KMS-11 (cell line): ENCODE measurements at regions not wholly inside any gene's neighbourhood (a gene's known extent, or its start where the extent isn't known, plus 50 kb on each side); places are given as distances from the start of the nearest gene placed in this dataset.
A peak's percentile ranks its signal among the peaks of the same experiment; 100 is the strongest.

Source experiments
- H2AFZ ChIP-seq: fragments of 200-600 bp; sonication (generic); 2 replicates; pipeline ENCODE4 v1.6.1; 2016; ENCODE audit warnings: antibody characterized with exemption, mixed run types, low read depth
- H3K27ac ChIP-seq: fragments of 200-600 bp; sonication (generic); 2 replicates; pipeline ENCODE4 v1.6.1; 2016; ENCODE audit warnings: mild to moderate bottlenecking, mixed run types
- H3K27me3 ChIP-seq: fragments of 200-600 bp; sonication (generic); 2 replicates; pipeline ENCODE4 v1.6.1; 2017; ENCODE audit warnings: mild to moderate bottlenecking, low read depth, mixed run types, moderate library complexity; ENCODE audit not compliant: insufficient read depth
- H3K36me3 ChIP-seq: fragments of 200-600 bp; sonication (generic); 2 replicates; pipeline ENCODE4 v1.6.1; 2017; ENCODE audit warnings: mild to moderate bottlenecking, mixed run types; ENCODE audit not compliant: insufficient read depth
- H3K4me1 ChIP-seq: fragments of 200-600 bp; sonication (generic); 2 replicates; pipeline ENCODE4 v1.6.1; 2016; ENCODE audit warnings: mild to moderate bottlenecking, low read depth, mixed run types; ENCODE audit not compliant: poor library complexity, severe bottlenecking
- H3K4me2 ChIP-seq: fragments of 200-600 bp; sonication (generic); 2 replicates; pipeline ENCODE4 v1.7.0; 2016; ENCODE audit warnings: mild to moderate bottlenecking, mixed run types
- H3K4me3 ChIP-seq: fragments of 200-600 bp; sonication (generic); IDR thresholded peaks from 2 replicates; pipeline ENCODE4 v1.6.1; 2017; ENCODE audit warnings: low read depth, low read length, mixed read lengths; ENCODE audit not compliant: insufficient read depth
- H3K79me2 ChIP-seq: fragments of 200-600 bp; sonication (generic); 2 replicates; pipeline ENCODE4 v1.6.1; 2016; ENCODE audit warnings: low read depth, mixed run types; ENCODE audit not compliant: insufficient read depth
- H3K9ac ChIP-seq: fragments of 200-600 bp; sonication (generic); 2 replicates; pipeline ENCODE4 v1.6.1; 2016; ENCODE audit warnings: mild to moderate bottlenecking, mixed run types
- H4K20me1 ChIP-seq: fragments of 200-600 bp; sonication (generic); 2 replicates; pipeline ENCODE4 v1.6.1; 2016; ENCODE audit warnings: mild to moderate bottlenecking, mixed run types; ENCODE audit not compliant: insufficient read depth
- TF ChIP-seq, protein P1 (sequence below): fragments of 200-600 bp; sonication (generic); conservative IDR thresholded peaks from 2 replicates; pipeline ENCODE4 v1.6.1; 2017; ENCODE audit warnings: low read depth, mild to moderate bottlenecking, antibody characterized with exemption, low read length, moderate library complexity, mixed read lengths

DNA sequence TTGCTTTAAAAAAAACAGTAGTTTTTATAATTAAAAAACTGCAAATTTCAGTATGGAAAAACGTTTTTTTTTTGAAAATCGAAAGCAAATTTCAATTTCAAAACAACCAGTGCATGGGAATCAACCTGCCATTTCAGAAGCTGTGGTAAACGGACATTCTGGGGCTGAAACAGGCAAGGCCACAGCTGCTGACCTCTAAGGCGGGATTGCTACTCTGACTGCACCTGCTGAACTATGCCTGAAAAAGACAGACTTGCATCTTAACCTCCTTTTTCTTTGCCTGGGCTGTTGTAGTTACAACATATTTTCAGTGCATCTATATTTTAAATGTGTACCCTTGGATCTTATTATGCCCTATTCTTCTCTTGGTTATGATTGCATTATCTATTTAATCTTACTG, 303.0 kb upstream of the SP8 start:
- TF ChIP-seq, protein P1, sequence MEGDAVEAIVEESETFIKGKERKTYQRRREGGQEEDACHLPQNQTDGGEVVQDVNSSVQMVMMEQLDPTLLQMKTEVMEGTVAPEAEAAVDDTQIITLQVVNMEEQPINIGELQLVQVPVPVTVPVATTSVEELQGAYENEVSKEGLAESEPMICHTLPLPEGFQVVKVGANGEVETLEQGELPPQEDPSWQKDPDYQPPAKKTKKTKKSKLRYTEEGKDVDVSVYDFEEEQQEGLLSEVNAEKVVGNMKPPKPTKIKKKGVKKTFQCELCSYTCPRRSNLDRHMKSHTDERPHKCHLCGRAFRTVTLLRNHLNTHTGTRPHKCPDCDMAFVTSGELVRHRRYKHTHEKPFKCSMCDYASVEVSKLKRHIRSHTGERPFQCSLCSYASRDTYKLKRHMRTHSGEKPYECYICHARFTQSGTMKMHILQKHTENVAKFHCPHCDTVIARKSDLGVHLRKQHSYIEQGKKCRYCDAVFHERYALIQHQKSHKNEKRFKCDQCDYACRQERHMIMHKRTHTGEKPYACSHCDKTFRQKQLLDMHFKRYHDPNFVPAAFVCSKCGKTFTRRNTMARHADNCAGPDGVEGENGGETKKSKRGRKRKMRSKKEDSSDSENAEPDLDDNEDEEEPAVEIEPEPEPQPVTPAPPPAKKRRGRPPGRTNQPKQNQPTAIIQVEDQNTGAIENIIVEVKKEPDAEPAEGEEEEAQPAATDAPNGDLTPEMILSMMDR: no peak
- Histone ChIP-seq H3K4me2 (peak overlapping the region; percentile 79), H3K9ac (no peak overlapping the region), H3K79me2 (no peaks in the 10 kb centered on the region), H3K4me3 (no peak overlapping the region), H3K36me3 (no peaks in the 10 kb centered on the region), H3K27me3 (no peaks in the 10 kb centered on the region; the same call in 1 of the 2 replicates), H4K20me1 (no peaks in the 10 kb centered on the region), H2AFZ (no peak overlapping the region), H3K27ac (peak overlapping the region; percentile 9; the same call in 1 of the 2 replicates), H3K4me1 (peaks cover 72% of the 10 kb centered on the region)

DNA sequence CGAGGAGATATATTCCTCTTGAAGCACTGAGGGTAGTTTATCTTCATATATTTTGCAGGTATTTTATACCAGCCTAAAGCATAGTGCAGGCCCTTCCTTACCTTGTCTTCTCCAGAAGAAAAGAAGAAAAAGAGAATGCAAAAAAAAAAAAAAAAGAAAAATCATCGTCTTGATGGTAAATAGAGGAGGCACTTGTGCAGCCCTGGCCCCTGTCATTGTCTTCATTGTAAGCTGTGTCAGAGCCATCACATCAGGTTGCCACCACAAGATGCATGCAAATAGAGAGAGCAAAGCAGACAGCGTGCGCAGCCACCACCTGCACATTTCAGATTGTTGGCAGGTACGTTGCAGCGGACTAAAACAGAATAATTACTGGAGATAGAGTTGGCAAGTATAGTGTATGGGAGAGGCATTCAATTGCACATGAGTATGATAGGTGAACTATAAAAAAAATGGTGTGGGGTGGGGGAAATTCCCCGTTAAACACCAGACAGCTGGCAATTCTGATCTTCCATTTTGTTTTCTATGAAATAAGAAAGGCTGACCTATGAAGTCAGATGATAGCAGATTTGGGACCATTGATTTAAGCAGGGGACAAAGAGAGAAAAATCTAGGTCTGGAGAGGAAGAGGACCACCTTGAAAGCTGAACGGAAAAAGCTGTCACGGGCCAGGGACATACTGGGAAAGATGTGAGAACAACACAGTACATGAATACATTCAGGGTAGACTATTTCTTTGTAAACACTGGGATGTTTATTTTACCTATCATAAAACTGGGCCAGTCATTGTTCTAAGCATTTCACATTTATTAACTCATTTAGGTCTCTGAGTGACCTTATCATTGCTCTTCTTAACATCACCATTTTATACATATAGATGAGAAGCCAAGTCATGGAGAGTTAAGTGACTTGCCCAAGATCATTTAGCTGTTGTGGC, 306.3 kb upstream of the SP8 start:
- H3K4me3 ChIP-seq: no peak overlapping the region
- no peaks in the 10 kb centered on the region for H3K36me3 ChIP-seq
- no peak overlapping the region for H3K9ac ChIP-seq
- no peaks in the 10 kb centered on the region; the same call in 1 of the 2 replicates for H3K27me3 ChIP-seq
- H3K4me1 ChIP-seq: peaks cover 42% of the 10 kb centered on the region
- H3K27ac ChIP-seq: no peak overlapping the region
- TF ChIP-seq, protein P1: no peak
- no peaks in the 10 kb centered on the region for H4K20me1 ChIP-seq
- H3K4me2 ChIP-seq: no peak overlapping the region
- no peaks in the 10 kb centered on the region for H3K79me2 ChIP-seq
- no peak overlapping the region for H2AFZ ChIP-seq

DNA sequence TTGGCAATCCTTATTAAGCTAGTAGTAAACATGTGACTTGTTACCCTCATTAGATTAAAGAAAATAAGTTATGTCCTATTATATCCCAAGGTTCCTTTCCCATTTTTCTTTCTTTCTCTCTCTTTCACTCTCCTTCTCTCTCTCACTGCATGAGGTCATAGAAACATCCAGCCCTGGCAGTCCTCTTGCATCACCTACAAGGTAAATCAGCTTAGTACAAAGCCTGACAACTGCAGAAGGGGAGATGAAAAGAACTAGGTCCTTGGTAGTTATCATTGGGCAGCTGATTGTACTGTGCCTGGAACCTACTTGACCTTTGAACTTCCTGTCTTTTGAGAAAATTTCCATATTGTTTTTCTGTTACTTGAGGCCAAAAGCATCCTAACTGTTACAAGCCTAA, 307.9 kb upstream of the SP8 start:
- no peaks in the 10 kb centered on the region; the same call in 1 of the 2 replicates for H3K27me3 ChIP-seq

DNA sequence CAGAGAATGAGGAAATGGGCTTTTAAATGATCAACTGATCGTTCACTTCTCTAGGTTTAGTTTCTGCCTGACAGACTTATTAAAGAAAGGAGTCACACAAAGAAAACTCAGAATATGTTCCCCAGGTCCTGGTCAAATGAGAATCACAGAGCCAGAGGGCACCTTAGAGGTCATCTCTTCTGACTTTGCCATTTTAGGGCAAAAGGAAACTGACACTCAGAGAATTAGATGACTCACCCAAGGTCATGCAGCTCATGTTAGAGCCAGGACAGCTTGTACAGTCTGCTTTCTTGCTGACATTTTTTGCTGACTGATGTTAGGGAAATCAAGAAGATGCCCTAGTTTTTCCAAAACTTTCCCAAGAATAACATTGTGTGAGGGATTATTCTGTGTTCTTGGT, 312.7 kb upstream of the SP8 start:
- Histone ChIP-seq H2AFZ (no peak overlapping the region), H3K36me3 (no peaks in the 10 kb centered on the region)

More for the DNA sequence above, 307.9 kb upstream of the SP8 start:
- Histone ChIP-seq H3K9ac (no peak overlapping the region), H3K4me2 (no peak overlapping the region; the same call in 1 of the 2 replicates), H3K4me1 (peaks cover 27% of the 10 kb centered on the region), H4K20me1 (no peaks in the 10 kb centered on the region), H3K27ac (no peak overlapping the region), H3K79me2 (no peaks in the 10 kb centered on the region), H2AFZ (no peak overlapping the region), H3K4me3 (no peak overlapping the region), H3K36me3 (no peaks in the 10 kb centered on the region)
- TF ChIP-seq, protein P1: no peak

More for the DNA sequence above, 312.7 kb upstream of the SP8 start:
- no peaks in the 10 kb centered on the region for H3K79me2 ChIP-seq
- H3K9ac ChIP-seq: no peak overlapping the region
- H3K27me3 ChIP-seq: no peaks in the 10 kb centered on the region
- peaks cover 7% of the 10 kb centered on the region for H3K4me1 ChIP-seq
- TF ChIP-seq, protein P1: no peak
- no peaks in the 10 kb centered on the region for H4K20me1 ChIP-seq
- H3K27ac ChIP-seq: no peak overlapping the region
- no peak overlapping the region for H3K4me2 ChIP-seq
- H3K4me3 ChIP-seq: no peak overlapping the region
